GM23248 (cell line): ENCODE measurements at regions not wholly inside any gene's neighbourhood (a gene's known extent, or its start where the extent isn't known, plus 50 kb on each side); places are given as distances from the start of the nearest gene placed in this dataset.

Experiments used
- EZH2 ChIP-seq: fragments of 200-600 bp; sonication (generic); IDR thresholded peaks from 2 replicates; pipeline ENCODE4 v1.6.1; 2018; ENCODE audit warnings: antibody characterized with exemption, mild to moderate bottlenecking; ENCODE audit not compliant: insufficient read depth, poor library complexity, severe bottlenecking
- EZH2phosphoT487 ChIP-seq: fragments of 200-600 bp; sonication (generic); IDR thresholded peaks from 2 replicates; pipeline ENCODE4 v1.6.1; 2018; ENCODE audit warnings: antibody characterized with exemption, moderate library complexity, mild to moderate bottlenecking, low read depth; ENCODE audit not compliant: insufficient read depth

DNA sequence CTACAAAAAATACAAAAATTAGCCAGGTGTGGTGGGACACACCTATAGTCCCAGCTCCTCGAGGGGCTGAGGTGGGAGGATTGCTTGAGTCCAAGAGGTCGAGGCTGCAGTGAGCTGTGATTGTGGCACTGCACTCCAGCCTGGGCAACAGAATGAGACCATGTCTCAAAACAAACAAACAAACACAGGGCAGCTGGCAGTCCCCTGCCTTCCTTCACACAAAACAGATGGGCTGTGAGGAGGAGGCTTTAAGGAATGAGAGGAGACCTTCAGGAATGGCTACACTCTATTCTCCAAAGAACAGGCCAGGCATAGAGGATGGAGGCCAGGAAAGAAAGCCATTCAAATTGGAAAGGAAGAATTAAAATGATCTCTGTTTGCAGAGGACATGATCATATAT, 65.6 kb upstream of the MAML3 start:
- TF ChIP-seq EZH2 (no peak), EZH2phosphoT487 (no peak)
